ENCODE measurements at regions not wholly inside any gene's neighbourhood (a gene's known extent, or its start where the extent isn't known, plus 50 kb on each side); places are given as distances from the start of the nearest gene placed in this dataset.

DNA sequence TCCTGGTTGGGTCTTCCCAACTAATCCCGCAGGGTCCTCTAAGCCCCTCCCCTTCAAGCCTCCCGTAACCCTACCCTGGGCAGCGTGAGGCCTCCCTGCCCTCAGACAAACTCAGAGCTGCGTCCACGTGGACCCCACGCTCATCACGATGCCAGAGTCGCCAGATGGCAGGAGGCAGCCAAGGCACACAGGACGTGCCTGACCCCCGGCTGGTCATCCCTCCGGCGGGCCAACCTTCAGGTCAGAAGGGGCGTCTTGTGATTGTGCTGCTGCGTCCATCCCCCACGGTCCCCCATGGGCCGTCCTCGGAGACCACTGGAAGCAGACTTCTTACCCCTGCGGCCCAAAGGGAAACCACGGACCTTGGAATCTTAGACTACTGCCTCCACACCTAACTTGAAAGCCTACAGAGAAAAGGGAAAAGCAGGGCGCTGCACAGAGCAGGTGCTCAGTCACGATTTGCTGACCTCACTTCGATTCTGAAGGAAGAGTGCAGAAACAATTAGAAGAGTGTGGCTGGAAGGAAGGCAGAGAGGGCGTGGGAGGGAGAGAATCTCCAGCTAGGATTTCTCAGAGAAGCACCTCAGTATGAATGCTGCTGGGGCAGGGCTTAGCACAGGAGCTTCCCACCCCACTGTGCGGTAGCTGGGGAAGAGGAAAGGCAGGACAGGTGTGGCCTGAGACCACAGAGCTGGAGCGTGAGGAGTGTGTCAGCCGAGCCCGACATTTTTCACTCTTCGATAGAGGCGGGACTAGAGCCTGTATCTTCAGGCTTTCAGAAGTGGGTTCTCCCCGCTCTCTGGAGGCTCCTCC lies 174.8 kb downstream of the ERCC6L2 start:
- intact Hi-C loops (cut with micrococcal nuclease): no loop called here
- no peak for ATAC-seq
- DNase-seq: no peak

DNA sequence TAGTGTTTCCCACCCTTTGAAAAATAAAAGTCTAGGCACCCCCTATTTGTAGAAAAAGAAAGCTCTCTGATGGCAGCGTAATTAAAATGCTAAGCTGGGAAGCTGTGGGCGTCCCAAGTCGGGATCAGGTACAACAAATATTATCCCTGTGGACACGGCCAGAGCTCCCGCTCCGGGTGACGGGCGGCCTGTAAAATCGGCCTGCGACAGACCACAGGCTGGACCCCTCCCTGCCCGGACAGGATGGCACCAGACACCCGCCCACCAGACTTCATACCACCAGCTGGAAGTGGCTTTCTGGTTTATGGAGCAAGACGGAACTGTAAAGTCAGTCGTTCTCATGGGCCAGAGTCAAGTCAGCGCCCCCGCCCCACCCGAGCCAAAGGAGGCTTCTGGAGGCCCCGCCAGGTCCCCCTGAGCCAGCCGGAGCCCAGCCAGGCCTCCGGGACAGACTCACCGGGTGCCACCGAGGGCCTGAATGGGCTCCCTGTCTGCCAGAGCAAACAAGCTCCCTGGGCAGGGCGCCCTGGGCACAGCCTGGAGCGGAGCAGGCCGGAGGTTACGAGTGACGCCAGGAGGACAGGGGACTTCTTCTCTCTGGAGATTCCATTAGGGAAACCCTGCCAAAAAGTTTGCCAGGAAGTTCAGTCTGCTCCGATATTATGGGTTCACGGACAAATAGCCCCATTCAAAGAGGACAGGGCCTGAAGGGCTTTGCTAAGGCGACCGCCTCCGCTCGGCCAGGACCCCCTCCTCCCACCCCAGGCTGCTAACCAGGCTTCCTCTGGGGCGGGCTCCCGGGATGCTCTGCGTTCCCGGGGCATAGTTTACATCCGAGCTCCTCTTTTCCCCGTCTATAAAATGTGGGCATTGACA lies 173.7 kb downstream of the ERCC6L2 start:
- ATAC-seq (peak; percentile 76), DNase-seq (peak; percentile 46)
- intact Hi-C loops (cut with micrococcal nuclease): no loop called here

DNA sequence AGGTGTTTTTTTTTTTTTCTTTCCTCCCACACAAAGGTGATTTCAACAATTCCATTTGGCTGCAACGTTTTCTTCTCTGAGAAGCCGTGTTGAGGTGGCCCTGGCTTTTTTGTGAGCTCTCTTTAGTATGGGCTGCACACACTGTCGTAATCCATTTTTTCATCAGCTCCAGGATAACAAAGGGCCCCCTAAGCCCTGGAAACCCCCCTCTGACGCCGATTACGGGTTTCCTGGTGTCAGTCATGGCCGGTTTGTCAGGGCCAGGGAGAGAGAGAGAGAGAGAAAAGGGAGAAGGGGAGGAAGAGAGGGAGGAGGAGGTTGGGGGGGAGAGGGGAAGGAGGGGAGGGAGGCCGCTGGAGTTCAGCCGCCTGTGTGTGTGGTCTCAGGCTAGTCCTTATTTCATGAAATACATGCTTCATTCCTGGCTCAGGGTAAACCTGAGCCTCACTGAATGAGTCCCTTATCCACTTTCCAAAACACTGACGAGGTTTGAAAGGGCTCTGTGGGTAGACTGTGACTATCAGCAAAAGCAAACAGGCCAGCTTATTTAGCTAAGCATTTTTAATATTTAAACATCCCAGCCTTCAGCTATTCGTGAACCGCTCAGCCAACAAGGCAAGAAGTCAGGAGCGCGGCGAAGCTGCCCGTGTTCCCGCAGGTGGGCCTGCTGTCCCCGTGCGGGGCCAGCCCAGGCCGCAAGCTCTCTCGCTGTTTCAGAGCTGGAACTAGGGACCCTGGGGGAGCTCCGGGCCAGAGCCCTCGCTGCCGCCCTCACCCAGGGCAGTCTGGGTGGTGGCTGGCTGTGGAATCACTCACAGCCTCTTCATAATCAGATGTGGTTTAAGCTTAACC lies 172.8 kb downstream of the ERCC6L2 start:
- DNase-seq: no peak
- intact Hi-C loops (cut with micrococcal nuclease): no loop called here
- ATAC-seq: peak; percentile 45

DNA sequence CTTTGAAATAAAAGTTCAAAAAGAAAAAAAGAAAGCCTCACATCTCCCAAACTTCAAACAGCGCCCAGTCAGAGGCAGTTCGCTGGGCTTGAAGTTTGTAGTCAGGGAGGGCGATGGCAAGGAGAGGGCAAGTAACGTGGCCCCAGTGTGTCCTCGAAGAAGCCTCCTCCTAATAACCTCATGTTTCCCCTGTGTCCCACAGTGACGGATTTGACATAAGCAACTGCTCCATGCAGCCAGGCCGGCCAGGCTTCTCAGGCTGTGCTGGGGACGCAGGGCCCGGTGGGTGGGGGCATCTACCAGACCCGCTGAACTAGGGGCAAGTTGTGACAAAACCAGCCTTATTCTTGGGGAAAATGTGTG lies 172.2 kb downstream of the ERCC6L2 start:
- DNase-seq (no peak), ATAC-seq (no peak)
- intact Hi-C loops (cut with micrococcal nuclease): no loop called here

DNA sequence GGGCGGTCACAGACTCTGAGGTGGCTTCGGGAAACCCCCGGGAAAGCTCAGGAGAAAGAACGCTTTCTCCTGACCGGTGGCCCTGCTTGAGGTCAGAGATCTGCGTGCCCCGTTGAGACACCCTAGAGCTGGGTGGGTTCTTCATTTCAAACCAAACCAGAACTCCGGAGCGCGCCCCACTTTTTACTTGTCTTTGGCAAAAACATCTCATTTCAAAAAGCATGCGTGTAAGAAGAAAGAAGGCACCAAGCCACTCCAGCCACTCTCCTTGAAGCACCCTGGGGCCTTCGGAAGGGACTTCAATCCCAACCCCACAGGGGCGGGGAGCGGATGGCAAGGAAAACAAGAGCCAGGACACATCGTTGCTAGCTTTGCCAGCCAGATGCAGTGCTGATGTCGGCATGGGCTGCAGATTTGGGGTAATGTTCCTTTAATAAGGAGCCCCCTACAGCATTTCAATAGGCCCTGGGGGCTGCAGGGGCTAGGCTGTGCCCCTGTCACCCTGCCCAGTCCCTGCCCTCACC lies 171.7 kb downstream of the ERCC6L2 start:
- intact Hi-C loops (cut with micrococcal nuclease): no loop called here
- ATAC-seq (no peak), DNase-seq (no peak)

DNA sequence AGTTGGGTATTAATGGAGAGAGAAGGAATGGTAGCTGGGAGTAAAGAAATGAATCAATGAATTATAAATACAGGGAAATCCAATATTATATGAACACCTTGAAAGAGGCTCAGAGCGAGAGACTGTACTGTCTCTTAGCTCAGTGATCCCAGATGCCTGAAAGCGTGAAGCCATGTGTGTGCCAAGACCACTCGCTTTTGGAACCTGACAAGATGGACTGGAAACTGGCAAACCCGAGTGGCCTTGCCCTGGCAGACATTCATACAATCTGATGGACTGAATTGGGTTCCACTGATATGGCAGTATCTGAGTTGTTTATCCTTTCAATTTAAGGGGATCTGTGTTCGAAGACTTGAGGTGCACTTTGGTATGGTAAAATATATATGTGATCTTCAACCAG lies 170.3 kb downstream of the ERCC6L2 start:
- DNase-seq: no peak
- intact Hi-C loops (cut with micrococcal nuclease): no loop called here
- ATAC-seq: no peak

DNA sequence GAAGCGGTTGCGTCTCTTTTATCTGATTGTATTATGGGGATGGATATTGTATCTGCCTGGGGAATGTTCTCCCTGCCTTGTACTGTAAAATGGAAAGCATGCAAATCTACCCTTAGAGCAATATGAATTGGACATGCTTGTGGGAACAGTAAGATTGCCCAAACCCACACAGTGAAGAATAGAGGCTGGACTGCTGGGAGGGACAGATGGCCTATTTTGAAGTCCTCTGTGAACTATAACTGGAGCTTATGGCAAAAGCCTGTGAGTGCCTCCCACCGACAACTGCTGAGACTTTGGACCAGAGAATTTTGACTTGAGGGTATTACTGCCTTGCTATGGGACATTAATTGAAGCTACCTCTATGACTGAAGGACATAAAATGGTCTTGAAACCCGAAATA lies 168.9 kb downstream of the ERCC6L2 start:
- ATAC-seq: no peak
- intact Hi-C loops (cut with micrococcal nuclease): no loop called here
- DNase-seq: no peak

- DNase-seq (no peak), ATAC-seq (no peak)
- intact Hi-C loops (cut with micrococcal nuclease): no loop called here
These were observed 165.3 kb downstream of the ERCC6L2 start for GRCh38 chr9:96040591-96041461.

- intact Hi-C loops (cut with micrococcal nuclease): no loop called here
- DNase-seq: no peak
- ATAC-seq: no peak
These were observed 163.4 kb downstream of the ERCC6L2 start for GRCh38 chr9:96038914-96039313.

GRCh38 chr9:96038271-96038670 lies 162.8 kb downstream of the ERCC6L2 start:
- DNase-seq (no peak), ATAC-seq (no peak)
- intact Hi-C loops (cut with micrococcal nuclease): no loop called here

- intact Hi-C loops (cut with micrococcal nuclease): no loop called here
- DNase-seq (no peak), ATAC-seq (no peak)
These were observed 159.1 kb downstream of the ERCC6L2 start for GRCh38 chr9:96034553-96035122.

GRCh38 chr9:96033896-96034295 lies 158.4 kb downstream of the ERCC6L2 start:
- intact Hi-C loops (cut with micrococcal nuclease): no loop called here
- ATAC-seq: no peak
- no peak for DNase-seq

DNA sequence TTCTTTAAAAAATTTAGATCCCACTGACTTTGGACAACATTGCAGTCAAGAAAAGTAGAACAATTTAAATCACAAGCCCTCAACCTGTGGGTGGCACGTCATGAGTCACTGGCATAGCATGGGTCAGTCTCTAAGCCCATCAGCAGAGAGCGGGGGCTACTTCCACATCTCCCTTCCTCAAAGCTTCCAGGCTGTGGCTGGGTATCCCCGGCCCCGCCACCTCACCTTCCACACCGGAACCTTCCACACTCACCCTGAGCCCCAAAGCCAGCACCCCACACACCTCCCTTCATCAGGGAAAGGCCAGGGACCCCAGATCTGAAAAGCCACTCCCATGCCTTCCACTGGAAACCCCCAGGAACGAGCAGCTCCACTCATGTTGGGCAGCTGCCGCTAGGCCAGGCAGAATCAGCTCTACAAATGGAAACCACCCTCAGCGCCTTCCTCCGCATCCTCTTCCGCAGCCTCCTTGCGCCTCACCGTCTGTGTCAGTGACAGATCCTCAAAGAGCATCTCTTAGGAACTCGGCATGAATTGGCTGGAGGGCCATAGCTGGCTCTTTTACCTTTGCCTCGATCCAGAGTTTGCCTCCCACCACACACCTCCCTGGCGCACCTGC lies 156.5 kb downstream of the ERCC6L2 start:
- DNase-seq (no peak), ATAC-seq (no peak)
- intact Hi-C loops (cut with micrococcal nuclease): no loop called here

DNA sequence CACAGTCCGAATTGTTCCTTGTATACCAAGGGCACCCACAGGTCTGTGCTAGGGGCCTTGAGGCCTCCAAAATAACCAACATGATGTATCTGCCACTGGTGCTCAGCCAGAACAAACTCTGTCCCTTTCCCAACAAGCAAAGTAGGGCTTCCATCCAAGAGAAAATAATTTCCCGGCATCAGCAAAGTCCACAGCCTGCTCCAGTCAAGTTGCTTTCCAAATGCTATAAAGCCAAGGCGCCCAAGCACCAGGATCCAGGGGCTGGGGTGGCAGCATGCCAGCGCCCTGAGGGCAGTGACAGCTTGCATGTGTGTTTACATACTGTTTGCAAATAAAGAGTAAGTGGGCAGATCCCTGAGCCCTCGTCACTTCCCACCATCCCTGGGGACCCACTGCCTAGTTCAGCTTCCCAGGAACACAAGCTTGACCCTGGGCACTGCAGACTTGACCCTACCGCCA lies 155.9 kb downstream of the ERCC6L2 start:
- ATAC-seq (peak; percentile 53), DNase-seq (peak; percentile 56)
- intact Hi-C loops (cut with micrococcal nuclease): no loop called here

DNA sequence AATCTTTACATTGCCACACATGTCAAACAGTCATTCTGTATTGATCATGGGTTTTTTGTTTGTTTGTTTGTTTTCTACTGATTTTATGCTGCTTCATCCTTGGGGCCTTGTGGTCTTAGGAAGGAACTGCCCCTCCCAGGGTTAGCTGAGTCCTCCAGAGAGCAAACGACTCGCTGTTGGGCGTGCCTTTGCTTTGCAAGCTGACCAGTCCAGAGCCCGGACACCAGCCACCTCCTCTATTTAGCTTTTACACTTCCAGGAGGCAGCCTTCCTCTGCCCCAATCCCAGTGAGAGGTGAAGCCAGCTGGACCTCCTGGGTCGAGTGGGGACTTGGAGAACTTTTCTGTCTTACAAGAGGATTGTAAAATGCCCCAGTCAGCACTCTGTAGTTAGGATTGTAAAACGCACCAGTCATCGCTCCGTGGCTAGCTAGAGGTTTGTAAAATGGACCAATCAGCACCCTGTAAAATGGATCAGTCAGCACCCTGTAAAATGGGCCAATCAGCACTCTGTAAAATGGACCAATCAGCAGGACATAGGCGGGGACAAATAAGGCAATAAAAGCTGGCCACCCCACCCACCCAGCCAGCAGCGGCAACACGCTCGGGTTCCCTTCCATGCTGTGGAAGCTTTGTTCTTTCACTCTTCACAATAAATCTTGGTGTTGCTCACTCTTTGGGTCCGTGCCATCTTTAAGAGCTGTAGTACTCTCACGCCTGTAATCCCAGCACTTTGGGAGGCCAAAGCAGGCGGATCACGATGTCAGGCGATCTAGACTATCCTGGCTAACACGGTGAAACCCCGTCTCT lies 154.4 kb downstream of the ERCC6L2 start:
- intact Hi-C loops (cut with micrococcal nuclease): no loop called here
- ATAC-seq (no peak), DNase-seq (no peak)

- intact Hi-C loops (cut with micrococcal nuclease): no loop called here
- ATAC-seq (peak; percentile 61), DNase-seq (peak; percentile 49)
These were observed 152.0 kb downstream of the ERCC6L2 start for GRCh38 chr9:96027251-96028131.
